ENCODE measurements at regions not wholly inside any gene's neighbourhood (a gene's known extent, or its start where the extent isn't known, plus 50 kb on each side); places are given as distances from the start of the nearest gene placed in this dataset.
"Not testable (repeated sequence)": the region's sequence is repeated elsewhere in the genome, so short reads cannot be mapped to it uniquely, and the experiment has no call there.

DNA sequence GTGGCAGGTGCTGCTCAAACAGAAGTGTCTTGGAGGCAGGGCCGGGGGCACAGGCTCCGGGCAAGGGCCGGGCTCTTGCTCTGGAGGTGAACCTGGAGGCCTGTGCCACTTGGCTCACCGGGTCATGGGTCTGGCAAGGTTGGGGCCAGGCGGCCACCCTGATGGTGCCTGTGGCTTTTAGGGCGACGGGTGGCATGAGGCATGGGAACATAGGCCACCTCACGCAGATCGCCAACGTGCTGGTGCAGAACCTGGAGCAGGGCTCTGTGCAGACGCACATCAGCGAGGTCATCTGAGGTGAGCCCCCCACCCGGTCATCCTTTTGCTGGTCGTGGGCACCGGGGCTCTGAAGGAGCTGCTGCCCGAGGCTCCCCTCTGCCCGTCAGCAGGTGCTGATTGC, 202.7 kb downstream of the LIPI start:
- DNase-seq = not testable (repeated sequence)

- DNase-seq = not testable (repeated sequence)
These were observed 204.6 kb downstream of the LIPI start for GRCh38 chr21:14006144-14006543.

DNA sequence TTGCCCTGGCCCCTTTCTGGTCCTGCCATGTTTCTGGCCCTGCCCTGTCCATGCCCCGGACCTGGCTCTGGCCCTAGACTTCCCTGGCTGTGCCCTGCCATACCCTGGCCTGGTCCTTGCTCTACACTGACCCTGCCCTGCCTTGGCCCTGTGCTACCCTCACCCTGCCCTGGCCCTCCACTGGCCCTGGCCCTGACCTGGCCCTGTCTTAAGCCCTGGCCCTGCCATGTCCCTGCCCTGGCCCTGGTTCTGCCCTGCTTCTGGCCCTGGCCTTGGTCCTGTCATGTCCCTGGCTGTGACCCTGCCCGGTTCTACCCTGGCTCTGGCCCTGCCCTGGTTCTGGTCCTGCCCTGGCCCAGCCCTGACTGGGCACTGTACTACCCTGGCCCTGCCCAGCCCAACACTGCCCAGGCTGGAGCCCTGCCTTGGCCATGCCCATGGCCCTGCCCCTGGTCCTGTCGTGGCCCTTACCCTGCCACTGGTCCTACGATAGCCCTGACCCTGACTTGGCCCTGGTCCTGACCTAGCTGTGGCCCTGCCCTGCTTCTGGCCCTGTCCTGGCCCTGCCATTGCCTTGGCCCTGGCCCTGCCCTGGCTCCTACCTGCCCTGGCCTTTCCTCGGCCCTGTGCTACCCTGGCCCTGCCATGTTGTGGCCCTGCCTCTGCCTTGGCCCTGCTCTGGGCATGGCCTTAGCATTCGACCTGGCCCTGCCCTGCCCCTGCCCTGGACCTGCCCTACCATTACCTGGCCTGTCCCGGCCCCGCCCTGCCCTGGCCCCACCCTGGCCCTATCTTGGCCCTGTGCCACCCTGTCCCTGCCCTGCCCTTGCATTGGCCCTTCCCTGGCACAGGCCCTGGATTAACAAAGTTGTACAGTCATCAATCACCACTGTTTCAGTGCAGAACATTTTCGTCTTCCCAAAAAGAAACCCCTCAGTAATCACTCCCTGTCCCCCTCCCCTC, 223.5 kb downstream of the LIPI start:
- not testable (repeated sequence) for DNase-seq

DNA sequence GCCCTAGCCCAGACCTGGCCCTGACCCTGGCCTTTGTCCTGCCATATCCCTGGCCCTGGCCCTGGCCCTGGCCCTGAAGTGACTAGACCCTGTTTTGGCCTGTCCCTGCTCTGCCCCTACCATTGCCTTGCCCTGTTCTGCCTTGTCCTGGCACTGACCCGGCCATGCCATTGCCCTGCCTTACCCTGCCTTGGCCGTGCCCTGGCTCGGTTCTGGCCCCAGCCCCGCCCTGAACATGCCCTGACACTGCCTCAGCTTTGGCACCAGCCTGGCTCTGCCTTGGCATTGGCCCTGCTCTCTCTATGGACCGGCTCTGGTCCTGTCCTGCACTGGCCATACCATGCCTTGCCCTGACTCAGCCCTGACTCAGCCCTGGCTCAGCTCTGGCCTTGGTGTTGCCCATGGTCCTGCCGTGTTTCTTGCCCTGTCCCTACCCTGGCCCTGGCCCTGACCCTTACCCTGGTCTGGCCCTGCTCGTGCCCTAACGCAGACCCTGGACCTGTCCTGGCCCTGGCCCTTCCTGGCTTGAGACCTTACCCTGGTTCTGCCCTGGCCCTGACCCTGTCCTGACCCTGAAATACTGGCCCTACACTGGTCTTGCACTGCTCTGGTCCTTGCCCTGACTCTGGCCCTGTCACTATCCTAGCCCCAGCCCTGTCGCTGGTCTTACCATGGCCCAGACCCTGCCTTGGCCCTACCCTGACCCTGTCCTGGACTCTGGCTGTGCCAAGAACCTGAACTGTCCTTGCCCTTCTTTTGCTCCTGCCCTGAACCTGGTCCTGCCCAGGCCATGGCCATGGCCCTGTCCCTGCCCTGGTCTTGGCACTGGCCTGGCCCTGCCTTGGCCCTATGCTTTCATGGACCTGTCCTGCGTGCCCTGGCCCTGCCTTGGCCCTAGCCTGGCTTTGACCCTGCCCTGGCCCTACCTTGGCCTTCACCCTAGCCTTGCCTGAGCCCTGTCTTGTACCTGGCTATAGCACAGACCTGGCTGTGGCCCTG, 224.6 kb downstream of the LIPI start:
- DNase-seq = not testable (repeated sequence)

- DNase-seq = not testable (repeated sequence)
These were observed 225.5 kb downstream of the LIPI start for GRCh38 chr21:13985137-13985864.

GRCh38 chr21:13984728-13985127, 226.0 kb downstream of the LIPI start:
- DNase-seq = not testable (repeated sequence)

- DNase-seq = not testable (repeated sequence)
These were observed 229.3 kb downstream of the LIPI start for GRCh38 chr21:13981176-13982087.

GRCh38 chr21:13980115-13980662, 230.6 kb downstream of the LIPI start:
- DNase-seq = peak; percentile 12

DNA sequence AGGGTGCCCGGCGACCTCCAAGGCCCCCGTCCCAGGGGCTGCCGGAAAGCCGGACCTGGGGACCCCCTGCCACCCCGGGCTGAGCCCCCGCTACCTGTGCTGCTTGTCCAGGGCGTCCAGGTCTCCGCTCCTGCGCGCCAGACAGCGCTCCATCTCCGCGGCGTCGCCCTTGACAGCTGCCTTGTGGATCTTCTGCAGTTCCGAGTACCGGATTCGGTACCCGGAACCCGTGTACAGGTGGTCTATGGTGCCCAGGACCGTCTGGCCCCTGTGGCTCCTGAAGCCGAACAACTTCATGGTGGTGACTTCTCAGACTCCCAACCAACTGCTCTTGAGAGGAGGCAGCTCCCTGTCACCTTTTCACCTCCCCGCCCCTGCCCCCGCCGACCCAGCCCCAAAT, 231.1 kb downstream of the LIPI start:
- not testable (repeated sequence) for DNase-seq

DNA sequence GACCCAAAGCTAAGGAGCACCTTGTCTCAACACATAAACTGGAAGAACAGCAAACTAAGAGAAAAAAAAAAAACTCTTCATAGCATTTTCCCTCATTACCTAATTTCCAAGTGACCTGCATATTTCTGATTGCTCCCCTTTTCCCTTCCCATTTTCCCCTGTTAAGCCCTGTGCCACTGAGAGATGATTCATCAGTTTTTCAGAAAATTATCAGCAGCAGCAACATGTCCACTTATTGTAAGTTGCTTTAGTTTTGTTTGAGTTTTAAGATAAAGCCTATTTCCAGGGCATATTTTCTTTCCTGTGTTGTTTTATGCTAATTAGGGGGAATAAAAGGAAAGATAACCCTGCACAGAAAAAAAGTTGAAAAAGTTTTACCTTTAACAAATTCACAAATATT, 236.2 kb downstream of the LIPI start:
- DNase-seq = not testable (repeated sequence)

DNA sequence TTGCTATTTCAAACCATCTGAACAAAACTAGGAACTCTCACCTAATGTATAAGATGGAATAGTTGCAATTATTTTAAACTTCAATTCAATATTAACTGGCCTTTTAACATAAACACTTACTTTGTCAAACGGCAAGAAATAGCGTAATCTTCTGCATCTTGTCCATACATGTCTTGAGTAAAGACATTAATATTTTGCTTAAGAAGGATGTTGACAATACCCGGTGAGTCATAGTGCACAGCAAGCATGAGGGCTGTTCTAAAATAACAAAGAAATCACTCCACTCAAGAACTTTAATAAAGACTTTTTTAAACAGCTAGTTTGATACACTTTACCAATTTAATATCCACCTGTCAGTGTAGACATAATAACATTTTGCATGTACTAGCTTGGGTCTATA, 240.9 kb downstream of the LIPI start:
- DNase-seq = not testable (repeated sequence)

GRCh38 chr21:13969002-13969401, 241.8 kb downstream of the LIPI start:
- DNase-seq = not testable (repeated sequence)

GRCh38 chr21:13963259-13963658, 247.5 kb downstream of the LIPI start:
- not testable (repeated sequence) for DNase-seq

DNA sequence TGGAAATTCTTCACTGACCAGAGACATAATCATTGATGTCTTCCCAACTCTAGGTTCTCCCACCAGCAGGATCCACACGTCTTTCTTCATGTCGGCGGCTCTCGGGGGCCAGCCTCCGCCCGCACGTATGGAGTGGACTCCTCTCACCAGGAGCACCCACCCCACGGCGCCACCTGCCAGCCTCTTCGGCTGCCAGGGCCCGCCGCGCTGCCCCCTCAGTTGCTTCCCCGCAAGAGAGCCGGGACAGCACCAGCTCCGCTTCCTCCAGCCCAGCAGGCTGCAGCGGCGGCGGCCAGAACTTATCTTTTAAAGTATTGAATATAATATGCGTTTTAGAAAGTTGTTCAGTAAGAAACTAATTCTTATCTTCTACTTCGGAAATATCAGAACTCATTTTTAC, 273.5 kb downstream of the LIPI start:
- no peak for DNase-seq

DNA sequence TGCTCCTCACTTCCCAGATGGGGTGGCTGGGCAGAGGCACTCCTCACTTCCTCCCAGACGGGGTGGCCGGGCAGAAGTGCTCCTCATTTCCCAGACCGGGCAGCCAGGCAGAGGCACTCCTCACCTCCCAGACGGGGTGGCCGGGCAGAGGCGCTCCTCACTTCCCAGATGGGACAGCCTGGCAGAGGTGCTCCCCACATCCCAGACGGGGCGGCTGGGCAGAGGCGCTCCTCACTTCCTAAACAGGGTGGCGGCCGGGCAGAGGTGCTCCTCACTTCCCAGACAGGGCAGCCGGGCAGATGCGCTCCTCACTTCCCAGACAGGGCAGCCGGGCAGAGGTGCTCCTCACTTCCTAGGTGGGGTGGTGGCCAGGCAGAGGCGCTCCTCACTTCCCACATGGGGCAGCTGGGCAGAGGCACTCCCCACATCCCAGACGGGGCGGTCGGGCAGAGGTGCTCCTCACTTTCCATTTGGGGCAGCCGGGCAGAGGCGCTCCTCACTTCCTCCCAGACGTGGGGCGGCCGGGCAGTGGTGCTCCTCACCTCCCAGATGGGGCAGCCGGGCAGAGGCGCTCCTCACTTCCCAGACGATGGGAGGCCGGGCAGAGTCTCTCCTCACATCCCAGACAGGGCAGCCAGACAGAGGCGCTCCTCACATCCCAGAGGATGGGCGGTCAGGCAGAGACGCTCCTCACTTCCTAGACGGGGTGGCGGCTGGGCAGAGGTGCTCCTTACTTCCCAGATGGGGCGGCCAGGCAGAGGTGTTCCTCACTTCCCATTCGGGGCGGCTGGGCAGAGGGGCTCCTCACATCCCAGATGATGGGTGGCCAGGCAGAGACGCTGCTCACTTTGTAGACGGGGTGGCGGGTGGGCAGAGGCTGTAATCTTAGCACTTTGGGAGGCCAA, 274.5 kb downstream of the LIPI start:
- not testable (repeated sequence) for DNase-seq

- DNase-seq = not testable (repeated sequence)
These were observed 275.2 kb downstream of the LIPI start for GRCh38 chr21:13935396-13936032.

DNA sequence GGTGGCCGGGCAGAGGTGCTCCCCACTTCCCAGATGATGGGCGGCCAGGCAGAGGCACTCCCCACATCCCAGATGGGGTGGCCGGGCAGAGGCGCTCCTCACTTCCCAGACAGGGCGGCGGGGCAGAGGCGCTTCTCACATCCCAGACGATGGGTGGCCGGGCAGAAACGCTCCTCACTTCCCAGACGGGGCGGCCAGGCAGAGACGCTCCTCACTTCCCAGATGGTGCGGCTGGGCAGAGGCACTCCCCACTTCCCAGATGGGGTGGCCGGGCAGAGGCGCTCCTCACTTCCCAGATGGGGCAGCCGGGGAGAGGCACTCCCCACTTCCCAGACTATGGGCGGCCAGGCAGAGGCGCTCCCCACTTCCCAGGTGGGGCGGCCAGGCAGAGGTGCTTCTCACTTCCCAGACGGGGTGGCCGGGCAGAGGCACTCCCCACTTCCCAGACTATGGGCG, 275.8 kb downstream of the LIPI start:
- DNase-seq = not testable (repeated sequence)

- DNase-seq = not testable (repeated sequence)
These were observed 287.6 kb downstream of the LIPI start for GRCh38 chr21:13923175-13923574.

- not testable (repeated sequence) for DNase-seq
These were observed 289.3 kb downstream of the LIPI start for GRCh38 chr21:13921455-13921854.
